ENCODE measurements at regions not wholly inside any gene's neighbourhood (a gene's known extent, or its start where the extent isn't known, plus 50 kb on each side); places are given as distances from the start of the nearest gene placed in this dataset.

DNA sequence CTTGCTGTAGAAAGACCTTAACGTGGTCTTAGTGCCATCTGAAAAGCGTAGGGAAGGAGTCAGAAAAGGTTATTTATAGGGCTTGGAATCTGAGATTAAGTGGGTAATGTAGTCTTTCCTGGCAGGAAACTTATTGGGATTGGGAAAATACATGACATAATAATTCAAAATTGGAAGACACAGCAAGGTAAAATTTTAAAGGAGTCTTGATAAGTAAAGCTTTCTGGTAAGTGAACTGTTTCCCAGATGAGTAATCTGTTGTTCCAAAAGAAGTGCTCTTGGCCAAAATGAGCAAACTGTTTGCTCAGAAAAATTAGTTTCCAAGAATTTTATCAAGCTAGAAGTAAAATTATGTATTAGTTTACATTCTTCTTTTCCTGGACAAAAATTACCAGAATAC is 149.3 kb upstream of the TMTC2 start:
- no peaks in the 10 kb centered on the region for H3K79me2 ChIP-seq (replicated peaks; ENCODE audit: insufficient read depth)
- H3K9me2 ChIP-seq (ENCODE audit: insufficient read depth): peaks cover 3% of the 10 kb centered on the region; the same call in 1 of the 2 replicates
- Mint-ChIP-seq H3K36me3 (ENCODE audit: low read depth) (no peaks in the 10 kb centered on the region), H3K4me3 (no peak overlapping the region), H3K9me3 (peaks cover 9% of the 10 kb centered on the region), H3K27ac (no peak overlapping the region), H3K4me1 (no peaks in the 10 kb centered on the region), H3K27me3 (ENCODE audit: insufficient read depth, low read depth, poor library complexity) (peaks cover 1% of the 10 kb centered on the region)
- H3K27me3 ChIP-seq (ENCODE audit: insufficient read depth): no peaks in the 10 kb centered on the region
- H2AFZ ChIP-seq: no peak overlapping the region
- TF ChIP-seq NANOG (IDR thresholded peaks at IDR 0.05; ENCODE audit: borderline replicate concordance) (no peak), JUNB (IDR thresholded peaks at IDR 0.05; ENCODE audit: unreplicated experiment) (no peak), STAT1 (IDR thresholded peaks at IDR 0.05; ENCODE audit: unreplicated experiment) (no peak), ZNF114 (CRISPR knock-in tag; IDR thresholded peaks at IDR 0.05) (no peak), EZH2 (IDR thresholded peaks at IDR 0.05; ENCODE audit: low read depth, unreplicated experiment) (no peak), ZNF331 (CRISPR knock-in tag; IDR thresholded peaks at IDR 0.05; ENCODE audit: low read depth) (no peak), CREB1 (CRISPR knock-in tag; IDR thresholded peaks at IDR 0.05; ENCODE audit: low read depth) (no peak), EZH2phosphoT487 (IDR thresholded peaks at IDR 0.05; ENCODE audit: unreplicated experiment) (no peak), POLR2AphosphoS5 (IDR thresholded peaks at IDR 0.05; ENCODE audit: low read depth) (no peak)
- TF ChIP-seq, protein P1, sequence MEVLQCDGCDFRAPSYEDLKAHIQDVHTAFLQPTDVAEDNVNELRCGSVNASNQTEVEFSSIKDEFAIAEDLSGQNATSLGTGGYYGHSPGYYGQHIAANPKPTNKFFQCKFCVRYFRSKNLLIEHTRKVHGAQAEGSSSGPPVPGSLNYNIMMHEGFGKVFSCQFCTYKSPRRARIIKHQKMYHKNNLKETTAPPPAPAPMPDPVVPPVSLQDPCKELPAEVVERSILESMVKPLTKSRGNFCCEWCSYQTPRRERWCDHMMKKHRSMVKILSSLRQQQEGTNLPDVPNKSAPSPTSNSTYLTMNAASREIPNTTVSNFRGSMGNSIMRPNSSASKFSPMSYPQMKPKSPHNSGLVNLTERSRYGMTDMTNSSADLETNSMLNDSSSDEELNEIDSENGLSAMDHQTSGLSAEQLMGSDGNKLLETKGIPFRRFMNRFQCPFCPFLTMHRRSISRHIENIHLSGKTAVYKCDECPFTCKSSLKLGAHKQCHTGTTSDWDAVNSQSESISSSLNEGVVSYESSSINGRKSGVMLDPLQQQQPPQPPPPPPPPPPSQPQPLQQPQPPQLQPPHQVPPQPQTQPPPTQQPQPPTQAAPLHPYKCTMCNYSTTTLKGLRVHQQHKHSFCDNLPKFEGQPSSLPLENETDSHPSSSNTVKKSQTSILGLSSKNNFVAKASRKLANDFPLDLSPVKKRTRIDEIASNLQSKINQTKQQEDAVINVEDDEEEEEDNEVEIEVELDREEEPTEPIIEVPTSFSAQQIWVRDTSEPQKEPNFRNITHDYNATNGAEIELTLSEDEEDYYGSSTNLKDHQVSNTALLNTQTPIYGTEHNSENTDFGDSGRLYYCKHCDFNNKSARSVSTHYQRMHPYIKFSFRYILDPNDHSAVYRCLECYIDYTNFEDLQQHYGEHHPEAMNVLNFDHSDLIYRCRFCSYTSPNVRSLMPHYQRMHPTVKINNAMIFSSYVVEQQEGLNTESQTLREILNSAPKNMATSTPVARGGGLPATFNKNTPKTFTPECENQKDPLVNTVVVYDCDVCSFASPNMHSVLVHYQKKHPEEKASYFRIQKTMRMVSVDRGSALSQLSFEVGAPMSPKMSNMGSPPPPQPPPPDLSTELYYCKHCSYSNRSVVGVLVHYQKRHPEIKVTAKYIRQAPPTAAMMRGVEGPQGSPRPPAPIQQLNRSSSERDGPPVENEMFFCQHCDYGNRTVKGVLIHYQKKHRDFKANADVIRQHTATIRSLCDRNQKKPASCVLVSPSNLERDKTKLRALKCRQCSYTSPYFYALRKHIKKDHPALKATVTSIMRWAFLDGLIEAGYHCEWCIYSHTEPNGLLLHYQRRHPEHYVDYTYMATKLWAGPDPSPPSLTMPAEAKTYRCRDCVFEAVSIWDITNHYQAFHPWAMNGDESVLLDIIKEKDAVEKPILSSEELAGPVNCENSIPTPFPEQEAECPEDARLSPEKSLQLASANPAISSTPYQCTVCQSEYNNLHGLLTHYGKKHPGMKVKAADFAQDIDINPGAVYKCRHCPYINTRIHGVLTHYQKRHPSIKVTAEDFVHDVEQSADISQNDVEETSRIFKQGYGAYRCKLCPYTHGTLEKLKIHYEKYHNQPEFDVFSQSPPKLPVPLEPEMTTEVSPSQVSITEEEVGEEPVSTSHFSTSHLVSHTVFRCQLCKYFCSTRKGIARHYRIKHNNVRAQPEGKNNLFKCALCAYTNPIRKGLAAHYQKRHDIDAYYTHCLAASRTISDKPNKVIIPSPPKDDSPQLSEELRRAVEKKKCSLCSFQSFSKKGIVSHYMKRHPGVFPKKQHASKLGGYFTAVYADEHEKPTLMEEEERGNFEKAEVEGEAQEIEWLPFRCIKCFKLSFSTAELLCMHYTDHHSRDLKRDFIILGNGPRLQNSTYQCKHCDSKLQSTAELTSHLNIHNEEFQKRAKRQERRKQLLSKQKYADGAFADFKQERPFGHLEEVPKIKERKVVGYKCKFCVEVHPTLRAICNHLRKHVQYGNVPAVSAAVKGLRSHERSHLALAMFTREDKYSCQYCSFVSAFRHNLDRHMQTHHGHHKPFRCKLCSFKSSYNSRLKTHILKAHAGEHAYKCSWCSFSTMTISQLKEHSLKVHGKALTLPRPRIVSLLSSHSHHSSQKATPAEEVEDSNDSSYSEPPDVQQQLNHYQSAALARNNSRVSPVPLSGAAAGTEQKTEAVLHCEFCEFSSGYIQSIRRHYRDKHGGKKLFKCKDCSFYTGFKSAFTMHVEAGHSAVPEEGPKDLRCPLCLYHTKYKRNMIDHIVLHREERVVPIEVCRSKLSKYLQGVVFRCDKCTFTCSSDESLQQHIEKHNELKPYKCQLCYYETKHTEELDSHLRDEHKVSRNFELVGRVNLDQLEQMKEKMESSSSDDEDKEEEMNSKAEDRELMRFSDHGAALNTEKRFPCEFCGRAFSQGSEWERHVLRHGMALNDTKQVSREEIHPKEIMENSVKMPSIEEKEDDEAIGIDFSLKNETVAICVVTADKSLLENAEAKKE (CRISPR knock-in tag; IDR thresholded peaks at IDR 0.05): no peak
- TF ChIP-seq, protein P2, sequence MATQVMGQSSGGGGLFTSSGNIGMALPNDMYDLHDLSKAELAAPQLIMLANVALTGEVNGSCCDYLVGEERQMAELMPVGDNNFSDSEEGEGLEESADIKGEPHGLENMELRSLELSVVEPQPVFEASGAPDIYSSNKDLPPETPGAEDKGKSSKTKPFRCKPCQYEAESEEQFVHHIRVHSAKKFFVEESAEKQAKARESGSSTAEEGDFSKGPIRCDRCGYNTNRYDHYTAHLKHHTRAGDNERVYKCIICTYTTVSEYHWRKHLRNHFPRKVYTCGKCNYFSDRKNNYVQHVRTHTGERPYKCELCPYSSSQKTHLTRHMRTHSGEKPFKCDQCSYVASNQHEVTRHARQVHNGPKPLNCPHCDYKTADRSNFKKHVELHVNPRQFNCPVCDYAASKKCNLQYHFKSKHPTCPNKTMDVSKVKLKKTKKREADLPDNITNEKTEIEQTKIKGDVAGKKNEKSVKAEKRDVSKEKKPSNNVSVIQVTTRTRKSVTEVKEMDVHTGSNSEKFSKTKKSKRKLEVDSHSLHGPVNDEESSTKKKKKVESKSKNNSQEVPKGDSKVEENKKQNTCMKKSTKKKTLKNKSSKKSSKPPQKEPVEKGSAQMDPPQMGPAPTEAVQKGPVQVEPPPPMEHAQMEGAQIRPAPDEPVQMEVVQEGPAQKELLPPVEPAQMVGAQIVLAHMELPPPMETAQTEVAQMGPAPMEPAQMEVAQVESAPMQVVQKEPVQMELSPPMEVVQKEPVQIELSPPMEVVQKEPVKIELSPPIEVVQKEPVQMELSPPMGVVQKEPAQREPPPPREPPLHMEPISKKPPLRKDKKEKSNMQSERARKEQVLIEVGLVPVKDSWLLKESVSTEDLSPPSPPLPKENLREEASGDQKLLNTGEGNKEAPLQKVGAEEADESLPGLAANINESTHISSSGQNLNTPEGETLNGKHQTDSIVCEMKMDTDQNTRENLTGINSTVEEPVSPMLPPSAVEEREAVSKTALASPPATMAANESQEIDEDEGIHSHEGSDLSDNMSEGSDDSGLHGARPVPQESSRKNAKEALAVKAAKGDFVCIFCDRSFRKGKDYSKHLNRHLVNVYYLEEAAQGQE (IDR thresholded peaks at IDR 0.05; ENCODE audit: unreplicated experiment): no peak
- TF ChIP-seq, protein P3, sequence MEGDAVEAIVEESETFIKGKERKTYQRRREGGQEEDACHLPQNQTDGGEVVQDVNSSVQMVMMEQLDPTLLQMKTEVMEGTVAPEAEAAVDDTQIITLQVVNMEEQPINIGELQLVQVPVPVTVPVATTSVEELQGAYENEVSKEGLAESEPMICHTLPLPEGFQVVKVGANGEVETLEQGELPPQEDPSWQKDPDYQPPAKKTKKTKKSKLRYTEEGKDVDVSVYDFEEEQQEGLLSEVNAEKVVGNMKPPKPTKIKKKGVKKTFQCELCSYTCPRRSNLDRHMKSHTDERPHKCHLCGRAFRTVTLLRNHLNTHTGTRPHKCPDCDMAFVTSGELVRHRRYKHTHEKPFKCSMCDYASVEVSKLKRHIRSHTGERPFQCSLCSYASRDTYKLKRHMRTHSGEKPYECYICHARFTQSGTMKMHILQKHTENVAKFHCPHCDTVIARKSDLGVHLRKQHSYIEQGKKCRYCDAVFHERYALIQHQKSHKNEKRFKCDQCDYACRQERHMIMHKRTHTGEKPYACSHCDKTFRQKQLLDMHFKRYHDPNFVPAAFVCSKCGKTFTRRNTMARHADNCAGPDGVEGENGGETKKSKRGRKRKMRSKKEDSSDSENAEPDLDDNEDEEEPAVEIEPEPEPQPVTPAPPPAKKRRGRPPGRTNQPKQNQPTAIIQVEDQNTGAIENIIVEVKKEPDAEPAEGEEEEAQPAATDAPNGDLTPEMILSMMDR (conservative IDR thresholded peaks at IDR 0.05; ENCODE audit: low read depth in 2 of 2): no peak
- TF ChIP-seq, protein P4, sequence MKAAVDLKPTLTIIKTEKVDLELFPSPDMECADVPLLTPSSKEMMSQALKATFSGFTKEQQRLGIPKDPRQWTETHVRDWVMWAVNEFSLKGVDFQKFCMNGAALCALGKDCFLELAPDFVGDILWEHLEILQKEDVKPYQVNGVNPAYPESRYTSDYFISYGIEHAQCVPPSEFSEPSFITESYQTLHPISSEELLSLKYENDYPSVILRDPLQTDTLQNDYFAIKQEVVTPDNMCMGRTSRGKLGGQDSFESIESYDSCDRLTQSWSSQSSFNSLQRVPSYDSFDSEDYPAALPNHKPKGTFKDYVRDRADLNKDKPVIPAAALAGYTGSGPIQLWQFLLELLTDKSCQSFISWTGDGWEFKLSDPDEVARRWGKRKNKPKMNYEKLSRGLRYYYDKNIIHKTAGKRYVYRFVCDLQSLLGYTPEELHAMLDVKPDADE (IDR thresholded peaks at IDR 0.05): no peak
- H3K4me2 ChIP-seq: no peak overlapping the region
- H3F3A ChIP-seq (replicated peaks; ENCODE audit: low read depth): no peaks in the 10 kb centered on the region
- no peaks in the 10 kb centered on the region for H3K4me1 ChIP-seq (ENCODE audit: insufficient read depth)
- no peak overlapping the region for H3K4me3 ChIP-seq
- no peak overlapping the region for H3K27ac ChIP-seq (ENCODE audit: low read depth)
- DNase-seq (ENCODE audit: low spot score) (no peak), ATAC-seq (no peak)
- H3K36me3 ChIP-seq (ENCODE audit: insufficient read depth): no peaks in the 10 kb centered on the region
- H4K20me1 ChIP-seq (replicated peaks; ENCODE audit: insufficient read depth): no peaks in the 10 kb centered on the region
